Neuronal stem cell (in vitro differentiated cells): ENCODE measurements at regions not wholly inside any gene's neighbourhood (a gene's known extent, or its start where the extent isn't known, plus 50 kb on each side); places are given as distances from the start of the nearest gene placed in this dataset.

Experiments used
- DNase-seq: peaks from one replicate; pipeline ENCODE4 v3.0.0-alpha.2; 2013; ENCODE audit warnings: low spot score
- H2AFZ ChIP-seq: one replicate; pipeline ENCODE4 v1.6.1; 2013; ENCODE audit warnings: mild to moderate bottlenecking, low read length, inconsistent platforms
- H2AK5ac ChIP-seq: 2 replicates; pipeline ENCODE4 v1.6.1; 2013; ENCODE audit warnings: low read depth, mild to moderate bottlenecking, inconsistent platforms, low read length, moderate library complexity, mixed read lengths
- H2BK120ac ChIP-seq: 2 replicates; pipeline ENCODE4 v1.6.1; 2013; ENCODE audit warnings: low read depth, mild to moderate bottlenecking, inconsistent platforms, low read length, moderate library complexity, mixed read lengths
- H2BK12ac ChIP-seq: one replicate; pipeline ENCODE4 v1.6.1; 2013; ENCODE audit warnings: low read length, inconsistent platforms
- H2BK15ac ChIP-seq: 2 replicates; pipeline ENCODE4 v1.6.1; 2013; ENCODE audit warnings: mild to moderate bottlenecking, low read length, inconsistent platforms, mixed read lengths
- H2BK5ac ChIP-seq: one replicate; pipeline ENCODE4 v1.6.1; 2013; ENCODE audit warnings: inconsistent platforms, mild to moderate bottlenecking, low read length, moderate library complexity
- H3K14ac ChIP-seq: one replicate; pipeline ENCODE4 v1.6.1; 2013; ENCODE audit warnings: low read length, inconsistent platforms
- H3K18ac ChIP-seq: 2 replicates; pipeline ENCODE4 v1.6.1; 2013; ENCODE audit warnings: low read length, inconsistent platforms
- H3K23ac ChIP-seq: 2 replicates; pipeline ENCODE4 v1.6.1; 2013; ENCODE audit warnings: low read depth, mild to moderate bottlenecking, mixed read lengths, low read length, inconsistent platforms; ENCODE audit not compliant: poor library complexity
- H3K27ac ChIP-seq: replicated peaks from 3 replicates; pipeline ENCODE4 v1.5.1; 2013; ENCODE audit warnings: low read length, inconsistent platforms
- H3K27me3 ChIP-seq, 3 experiments: 2 replicates each; pipeline ENCODE4 v1.6.1; 2013; ENCODE audit warnings: low read length in 3 of 3, mild to moderate bottlenecking in 2 of 3, inconsistent platforms in 1 of 3, low read depth in 1 of 3, mixed read lengths in 1 of 3, moderate library complexity in 1 of 3; ENCODE audit not compliant: control insufficient read depth in 3 of 3, insufficient read depth in 3 of 3
- H3K36me3 ChIP-seq, 2 donors: replicated peaks in 1 of 2; 2 replicates each; pipeline ENCODE4 v1.6.1; 2013; ENCODE audit warnings: low read length in 2 of 2; ENCODE audit not compliant: control insufficient read depth in 2 of 2, insufficient read depth in 2 of 2
- H3K4ac ChIP-seq: 2 replicates; pipeline ENCODE4 v1.6.1; 2013; ENCODE audit warnings: inconsistent platforms, mild to moderate bottlenecking, low read length, moderate library complexity
- H3K4me1 ChIP-seq, 2 donors: 1 replicate in 1 of 2; 2 replicates in 1 of 2; pipeline ENCODE4 v1.6.1; 2013; ENCODE audit warnings: low read length in 2 of 2, low read depth in 1 of 2; ENCODE audit not compliant: control insufficient read depth in 2 of 2, insufficient read depth in 1 of 2
- H3K4me2 ChIP-seq: one replicate; pipeline ENCODE4 v1.6.1; 2013; ENCODE audit warnings: mild to moderate bottlenecking, low read length, inconsistent platforms; ENCODE audit not compliant: insufficient read depth, poor library complexity, severe bottlenecking
- H3K4me3 ChIP-seq, 2 donors: 2 replicates each; pipeline ENCODE4 v1.5.1; 2013; ENCODE audit warnings: low read length in 2 of 2, mild to moderate bottlenecking in 2 of 2, inconsistent platforms in 1 of 2, moderate library complexity in 1 of 2
- H3K79me1 ChIP-seq: one replicate; pipeline ENCODE4 v1.6.1; 2013; ENCODE audit warnings: low read depth, mild to moderate bottlenecking, inconsistent platforms, low read length, moderate library complexity
- H3K9ac ChIP-seq: one replicate; pipeline ENCODE4 v1.6.1; 2013; ENCODE audit warnings: mild to moderate bottlenecking, low read depth, low read length, inconsistent platforms; ENCODE audit not compliant: poor library complexity
- H3K9me3 ChIP-seq, 2 donors: replicated peaks in 1 of 2; 2 replicates each; pipeline versions ENCODE3 to v1.6.1; 2013; ENCODE audit warnings: low read length in 2 of 2, mild to moderate bottlenecking in 2 of 2, inconsistent platforms in 1 of 2, low read depth in 1 of 2, mixed read lengths in 1 of 2, moderate library complexity in 1 of 2; ENCODE audit not compliant: control insufficient read depth in 2 of 2, insufficient read depth in 1 of 2
- H4K8ac ChIP-seq: one replicate; pipeline ENCODE4 v1.6.1; 2013; ENCODE audit warnings: low read depth, mild to moderate bottlenecking, inconsistent platforms, low read length, moderate library complexity
- H4K91ac ChIP-seq: one replicate; pipeline ENCODE4 v1.6.1; 2013; ENCODE audit warnings: low read length, low read depth, mild to moderate bottlenecking, inconsistent platforms; ENCODE audit not compliant: poor library complexity
- WGBS, 2 donors: extraction: QIAGEN DNeasy Blood & Tissue Kit; methylation state at CpG; one replicate each; pipeline ENCODE4 v1.1.7; 2013; ENCODE audit warnings: missing lambda C conversion rate in 2 of 2, mixed read lengths in 1 of 2; ENCODE audit not compliant: insufficient read length in 2 of 2, insufficient replicate concordance in 1 of 2; ENCODE audit errors: extremely low coverage in 2 of 2; 5-methylcytosine and 5-hydroxymethylcytosine counted together

- Histone ChIP-seq H3K4ac (no peak overlapping the region), H3K9me3 (no peaks in the 10 kb centered on the region), H2BK15ac (peak overlapping the region; percentile 21), H2BK120ac (no peak overlapping the region), H3K4me3 (no peak overlapping the region), H3K18ac (peak overlapping the region; percentile 77), H3K4me2 (no peak overlapping the region), H3K27ac (no peak overlapping the region), H4K91ac (no peak overlapping the region), H3K23ac (no peak overlapping the region), H3K14ac (no peak overlapping the region), H2AFZ (no peak overlapping the region), H2AK5ac (peak overlapping the region; percentile 95), H2BK12ac (no peak overlapping the region), H4K8ac (peak overlapping the region; percentile 9), H3K79me1 (no peaks in the 10 kb centered on the region), H3K27me3 (peaks cover 0 to 9% (median 7%) of the 10 kb centered on the region in 3 experiments), H3K4me1 (peaks cover 0 to 10% of the 10 kb centered on the region in 2 donors), H3K36me3 (no peaks in the 10 kb centered on the region), H3K9ac (no peak overlapping the region), H2BK5ac (no peak overlapping the region)
- no CpG with 5 or more reads among the region's 4 CpGs for WGBS, 2 donors
- DNase-seq, result no peak
Measured at GRCh38 chr10:42954766-42955492, 121.9 kb upstream of the RET start.

- H2AFZ ChIP-seq, result no peak overlapping the region
- H3K27ac ChIP-seq, result no peak overlapping the region
- peaks cover 0 to 10% of the 10 kb centered on the region in 2 donors for H3K4me1 ChIP-seq
- H2BK12ac ChIP-seq, result no peak overlapping the region
- H4K91ac ChIP-seq, result no peak overlapping the region
- H3K9me3 ChIP-seq, result no peaks in the 10 kb centered on the region
- H3K18ac ChIP-seq, result peak overlapping the region; percentile 52
- H3K4ac ChIP-seq, result no peak overlapping the region
- H3K9ac ChIP-seq, result no peak overlapping the region
- peak overlapping the region; percentile 59 for H2BK5ac ChIP-seq
- H3K4me3 ChIP-seq, result no peak overlapping the region
- no peak overlapping the region for H2BK15ac ChIP-seq
- DNase-seq, result no peak
- no peaks in the 10 kb centered on the region for H3K79me1 ChIP-seq
- H3K36me3 ChIP-seq, result no peaks in the 10 kb centered on the region
- H2AK5ac ChIP-seq, result peak overlapping the region; percentile 60
- no CpG with 5 or more reads among the region's 3 CpGs for WGBS, 2 donors
- H4K8ac ChIP-seq, result peak overlapping the region; percentile 58
- H2BK120ac ChIP-seq, result no peak overlapping the region
- H3K4me2 ChIP-seq, result no peak overlapping the region
- H3K23ac ChIP-seq, result no peak overlapping the region
- H3K27me3 ChIP-seq, result peaks cover 0 to 9% (median 7%) of the 10 kb centered on the region in 3 experiments
- H3K14ac ChIP-seq, result no peak overlapping the region
Measured at GRCh38 chr10:42955493-42955889, 121.4 kb upstream of the RET start.

- Histone ChIP-seq H3K36me3 (no peaks in the 10 kb centered on the region), H3K27me3 (peaks cover 0 to 9% (median 7%) of the 10 kb centered on the region in 3 experiments), H2AFZ (no peak overlapping the region), H2AK5ac (no peak overlapping the region), H2BK15ac (no peak overlapping the region), H3K23ac (no peak overlapping the region), H3K27ac (no peak overlapping the region), H3K4me2 (no peak overlapping the region), H3K79me1 (no peaks in the 10 kb centered on the region), H4K91ac (no peak overlapping the region), H2BK12ac (no peak overlapping the region), H2BK120ac (no peak overlapping the region), H2BK5ac (peak overlapping the region; percentile 59), H3K4ac (no peak overlapping the region), H3K14ac (no peak overlapping the region), H3K4me1 (peaks cover 0 to 10% of the 10 kb centered on the region in 2 donors), H4K8ac (no peak overlapping the region), H3K4me3 (no peak overlapping the region), H3K9ac (no peak overlapping the region), H3K18ac (no peak overlapping the region), H3K9me3 (no peaks in the 10 kb centered on the region)
- no peak for DNase-seq
- WGBS, 2 donors, result no CpG with 5 or more reads among the region's 3 CpGs
Measured at GRCh38 chr10:42956045-42956444, 120.8 kb upstream of the RET start.

- Histone ChIP-seq H3K4me1 (no peaks in the 10 kb centered on the region), H2BK12ac (no peak overlapping the region), H3K14ac (no peak overlapping the region), H4K8ac (no peak overlapping the region), H3K9ac (no peak overlapping the region), H3K36me3 (no peaks in the 10 kb centered on the region), H3K27ac (no peak overlapping the region), H2BK15ac (no peak overlapping the region), H4K91ac (no peak overlapping the region), H2AK5ac (no peak overlapping the region), H3K4me2 (no peak overlapping the region), H3K27me3 (no peaks in the 10 kb centered on the region), H3K4ac (no peak overlapping the region), H3K18ac (no peak overlapping the region), H3K9me3 (no peaks in the 10 kb centered on the region), H3K79me1 (no peaks in the 10 kb centered on the region), H2AFZ (no peak overlapping the region), H3K23ac (no peak overlapping the region), H3K4me3 (no peak overlapping the region), H2BK5ac (no peak overlapping the region), H2BK120ac (no peak overlapping the region)
- no peak for DNase-seq
- no CpG with 5 or more reads among the region's 2 CpGs for WGBS, 2 donors
Measured at GRCh38 chr10:42958142-42958868, 118.6 kb upstream of the RET start.
